GM10248 (cell line): ENCODE measurements at regions not wholly inside any gene's neighbourhood (a gene's known extent, or its start where the extent isn't known, plus 50 kb on each side); places are given as distances from the start of the nearest gene placed in this dataset.

Source experiments
- CTCF ChIA-PET: fragments of 300-600 bp; sonication (Branson Sonifier 250); formaldehyde crosslinking; extraction: SDS; loops from one replicate; lab custom pipeline; 2021; ENCODE audit warnings: antibody characterized with exemption; lab: Yijun Ruan, JAX
- POLR2A ChIA-PET: fragments of 350-650 bp; sonication (Branson Sonifier 250); formaldehyde crosslinking; extraction: SDS; loops from one replicate; lab custom pipeline; 2020; ENCODE audit warnings: antibody characterized with exemption; lab: Yijun Ruan, JAX
- DNase-seq: peaks from one replicate; pipeline ENCODE4 v3.0.0; 2012; ENCODE audit errors: extremely low spot score
- TF ChIP-seq, protein P1 (sequence below): IDR thresholded peaks from 2 replicates; pipeline ENCODE4 v1.5.1; 2012; ENCODE audit warnings: mild to moderate bottlenecking, low read depth; ENCODE audit errors: extremely low read depth, missing control alignments, control extremely low read depth

DNA sequence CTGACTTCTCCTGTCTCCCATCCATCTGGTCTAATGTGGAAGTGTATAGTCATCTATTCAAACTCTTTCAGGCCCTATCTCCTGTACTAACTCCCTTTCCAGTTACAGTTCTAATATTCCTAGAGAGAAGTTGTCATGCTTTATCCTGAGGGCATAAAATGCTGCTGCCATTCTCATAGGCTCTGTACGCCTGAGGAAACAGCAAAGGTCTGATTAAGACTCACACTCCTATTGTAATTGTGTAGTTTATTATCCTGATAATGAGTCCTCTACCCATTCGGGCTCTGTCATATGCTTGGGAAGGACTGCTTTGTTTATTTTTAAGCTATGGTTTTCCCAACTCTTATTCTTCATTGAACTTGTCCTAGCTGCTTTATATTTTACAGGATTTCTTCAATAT is 290.4 kb downstream of the TMEM38B start:
- ChIA-PET CTCF (no interaction called here), POLR2A (no interaction called here)
- TF ChIP-seq, protein P1, sequence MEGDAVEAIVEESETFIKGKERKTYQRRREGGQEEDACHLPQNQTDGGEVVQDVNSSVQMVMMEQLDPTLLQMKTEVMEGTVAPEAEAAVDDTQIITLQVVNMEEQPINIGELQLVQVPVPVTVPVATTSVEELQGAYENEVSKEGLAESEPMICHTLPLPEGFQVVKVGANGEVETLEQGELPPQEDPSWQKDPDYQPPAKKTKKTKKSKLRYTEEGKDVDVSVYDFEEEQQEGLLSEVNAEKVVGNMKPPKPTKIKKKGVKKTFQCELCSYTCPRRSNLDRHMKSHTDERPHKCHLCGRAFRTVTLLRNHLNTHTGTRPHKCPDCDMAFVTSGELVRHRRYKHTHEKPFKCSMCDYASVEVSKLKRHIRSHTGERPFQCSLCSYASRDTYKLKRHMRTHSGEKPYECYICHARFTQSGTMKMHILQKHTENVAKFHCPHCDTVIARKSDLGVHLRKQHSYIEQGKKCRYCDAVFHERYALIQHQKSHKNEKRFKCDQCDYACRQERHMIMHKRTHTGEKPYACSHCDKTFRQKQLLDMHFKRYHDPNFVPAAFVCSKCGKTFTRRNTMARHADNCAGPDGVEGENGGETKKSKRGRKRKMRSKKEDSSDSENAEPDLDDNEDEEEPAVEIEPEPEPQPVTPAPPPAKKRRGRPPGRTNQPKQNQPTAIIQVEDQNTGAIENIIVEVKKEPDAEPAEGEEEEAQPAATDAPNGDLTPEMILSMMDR = no peak
- DNase-seq = no peak

DNA sequence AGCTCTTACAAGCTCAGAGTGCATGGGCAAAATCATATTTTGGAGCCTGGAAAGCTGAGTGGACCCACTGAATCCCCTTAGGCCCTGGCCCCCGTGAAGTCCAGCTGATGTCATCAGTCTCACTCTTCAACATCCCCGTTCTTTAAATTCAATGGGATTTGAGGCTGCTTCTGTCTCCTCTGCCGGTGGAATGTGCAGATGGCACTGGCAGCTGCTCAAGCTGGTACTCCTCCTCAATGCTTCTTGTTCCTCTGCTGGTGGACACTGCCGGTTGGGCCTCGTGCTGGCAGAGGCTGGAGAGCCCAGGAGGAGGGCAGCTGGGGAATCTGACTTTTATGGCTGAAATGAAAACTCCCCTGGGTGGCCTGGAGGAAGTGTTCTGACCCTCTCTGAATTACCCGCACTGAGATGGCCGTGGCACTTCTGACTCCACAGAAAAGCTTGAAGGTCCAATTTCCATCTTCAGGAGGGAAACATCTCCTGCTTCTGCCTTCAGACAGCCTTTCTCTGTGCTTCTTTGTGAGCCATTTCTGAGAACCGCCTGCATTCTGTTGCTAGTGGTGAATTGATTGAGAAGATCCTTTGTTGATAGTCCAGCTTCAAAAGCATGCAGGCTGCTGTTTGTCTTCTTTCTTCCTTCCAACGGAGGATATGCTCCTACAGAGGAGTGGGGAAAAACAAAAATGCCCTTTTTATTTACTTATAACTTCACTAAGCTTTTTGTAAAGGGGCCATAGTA is 298.9 kb downstream of the TMEM38B start:
- POLR2A ChIA-PET = no interaction called here
- CTCF ChIA-PET = no interaction called here
- DNase-seq = no peak
- TF ChIP-seq, protein P1 = no peak

DNA sequence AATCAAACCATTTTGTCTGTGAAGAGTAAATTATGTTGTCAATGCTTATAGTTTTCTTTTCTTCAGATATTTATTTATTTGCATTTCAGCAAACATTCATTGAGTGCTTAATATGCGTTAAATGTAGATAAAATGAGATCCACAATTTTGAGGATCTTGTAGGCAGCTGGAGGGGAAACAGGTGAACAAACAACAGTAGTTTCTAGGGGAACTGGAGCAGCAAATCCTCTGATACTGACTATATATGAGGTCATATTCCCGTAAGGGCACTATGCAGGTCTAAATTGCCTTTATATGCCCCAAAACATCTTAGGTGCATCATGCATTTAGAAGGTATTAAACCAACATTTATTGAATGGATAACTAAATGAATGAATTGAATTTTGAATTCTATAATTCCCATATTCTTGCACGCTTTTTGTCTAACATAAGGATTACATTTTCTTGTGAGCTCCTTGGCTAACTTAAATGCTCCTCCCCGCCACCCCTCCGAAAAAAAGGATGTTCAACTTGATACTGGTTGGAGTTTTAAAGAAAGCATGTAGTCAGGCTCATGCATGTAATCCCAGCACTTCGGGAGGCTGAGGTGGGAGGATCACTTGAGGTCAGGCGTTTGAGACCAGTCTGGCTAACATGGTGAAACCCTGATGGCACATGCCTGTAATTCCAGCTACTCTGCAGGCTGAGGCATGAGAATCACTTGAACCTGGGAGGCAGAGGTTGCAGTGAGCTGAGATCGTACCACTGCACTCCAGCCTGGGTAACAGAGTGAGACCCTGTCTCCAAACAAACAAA is 299.8 kb downstream of the TMEM38B start:
- no peak for DNase-seq
- POLR2A ChIA-PET = no interaction called here
- CTCF ChIA-PET = no interaction called here
- TF ChIP-seq, protein P1 = no peak

DNA sequence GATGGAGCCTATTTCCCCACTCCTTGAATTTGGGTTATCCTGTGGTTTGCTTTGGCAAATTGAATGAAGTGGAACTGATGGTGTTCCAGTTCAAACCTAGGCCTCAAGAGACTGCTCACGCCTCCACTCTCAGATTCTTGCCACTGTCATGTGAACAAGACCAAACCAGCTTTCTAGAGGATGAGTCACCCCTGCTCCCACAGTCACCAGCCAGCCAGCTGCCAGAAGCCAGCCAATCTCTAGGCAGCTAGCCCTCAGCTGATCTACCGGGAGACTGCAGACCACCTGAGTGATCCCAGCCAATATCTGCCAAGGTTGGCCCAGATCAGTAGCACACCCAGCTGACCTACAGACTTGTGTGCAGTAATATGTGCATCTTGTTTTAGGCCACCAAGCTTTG is 300.6 kb downstream of the TMEM38B start:
- CTCF ChIA-PET = no interaction called here
- POLR2A ChIA-PET = no interaction called here
- no peak for DNase-seq
- TF ChIP-seq, protein P1 = no peak

DNA sequence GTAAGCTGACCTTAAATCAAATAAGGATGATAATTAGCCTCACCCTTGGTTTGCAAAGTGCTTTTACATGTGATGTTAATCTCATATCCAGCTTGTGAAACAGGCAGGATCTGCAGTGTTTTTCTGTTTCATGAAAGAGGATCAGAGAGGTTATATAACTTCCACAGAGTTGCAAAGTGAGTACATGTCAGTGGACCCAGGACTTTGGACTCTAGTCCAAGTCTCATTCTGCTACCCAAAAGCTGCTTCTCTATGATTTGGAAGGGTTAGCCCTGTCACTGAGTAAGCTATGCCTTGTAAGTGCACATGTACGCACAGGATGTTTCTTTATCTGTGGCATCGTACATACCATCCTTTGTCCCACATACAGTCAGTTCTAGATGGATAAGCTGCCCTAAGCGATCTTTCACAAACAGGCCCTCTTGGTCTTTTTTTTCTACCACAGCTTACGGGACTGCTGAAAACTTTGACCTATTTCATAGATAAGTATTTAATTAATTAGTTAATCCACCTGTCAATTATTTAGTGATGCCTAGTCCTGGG is 322.9 kb downstream of the TMEM38B start:
- TF ChIP-seq, protein P1 = no peak
- no peak for DNase-seq
- POLR2A ChIA-PET = no interaction called here
- CTCF ChIA-PET = no interaction called here

DNA sequence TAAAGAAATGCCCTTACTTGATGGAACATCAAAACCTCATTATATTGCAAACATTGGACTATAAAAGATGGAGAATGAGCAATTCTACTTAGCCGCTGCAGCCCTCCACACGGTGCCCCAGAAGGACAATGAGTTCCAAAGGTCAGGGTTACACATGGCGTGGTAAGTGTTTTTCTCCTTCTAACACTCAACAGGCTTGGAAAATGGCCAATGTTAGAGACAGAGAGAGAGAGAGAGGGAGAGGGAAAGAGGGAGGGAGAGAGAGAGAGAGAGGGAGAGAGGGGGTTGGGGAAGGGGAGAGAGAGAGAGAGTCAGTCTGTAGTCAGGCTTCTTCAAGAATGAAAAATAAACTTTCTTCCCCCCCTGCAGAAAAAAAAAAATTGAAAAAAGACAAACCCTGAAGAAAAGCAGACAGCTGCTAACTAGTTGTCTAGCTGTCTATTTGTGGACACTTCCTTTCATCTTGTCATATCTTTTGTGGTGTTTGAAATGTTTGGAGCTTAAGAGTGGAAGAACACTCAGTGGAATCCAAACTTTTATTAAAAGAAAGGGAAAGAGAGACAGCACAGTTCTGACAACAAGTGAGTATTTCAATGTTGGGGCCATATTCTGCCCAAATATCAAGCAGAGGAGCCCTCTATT is 324.8 kb downstream of the TMEM38B start:
- no peak for DNase-seq
- ChIA-PET CTCF (interaction anchor here (1.2 to 1.3 kb wide), 2 partner anchors 12 to 14 kb away, joined by 3 to 4 read pairs; no protein-coding TSS in a partner anchor), POLR2A (no interaction called here)
- TF ChIP-seq, protein P1 = no peak
